H4 (cell line): ENCODE measurements at regions not wholly inside any gene's neighbourhood (a gene's known extent, or its start where the extent isn't known, plus 50 kb on each side); places are given as distances from the start of the nearest gene placed in this dataset.

Source experiments
- DNase-seq: peaks from one replicate; pipeline ENCODE4 v3.0.0-alpha.2; 2015; ENCODE audit warnings: low spot score

- DNase-seq = no peak
Observed at GRCh38 chr6:126607289-126607688, 267.4 kb downstream of the CENPW start.

DNA sequence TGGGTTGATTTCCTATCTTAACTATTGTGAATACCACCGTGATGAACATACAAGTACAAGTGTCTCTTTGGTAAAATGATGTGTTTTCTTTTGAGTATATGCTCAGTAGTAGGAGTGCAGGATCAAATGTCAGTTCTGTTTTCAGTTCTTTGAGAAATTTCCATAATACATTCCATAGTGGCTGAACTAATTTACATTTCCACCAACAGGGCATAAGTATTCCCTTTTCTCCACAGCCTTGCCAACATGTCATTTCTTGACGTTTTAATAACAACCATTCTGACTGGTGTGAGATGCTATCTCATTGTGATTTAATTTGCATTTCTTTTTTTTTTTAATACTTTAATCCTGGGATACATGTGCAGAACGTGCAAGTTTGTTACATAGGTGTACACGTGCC, 268.8 kb downstream of the CENPW start:
- DNase-seq = no peak

DNA sequence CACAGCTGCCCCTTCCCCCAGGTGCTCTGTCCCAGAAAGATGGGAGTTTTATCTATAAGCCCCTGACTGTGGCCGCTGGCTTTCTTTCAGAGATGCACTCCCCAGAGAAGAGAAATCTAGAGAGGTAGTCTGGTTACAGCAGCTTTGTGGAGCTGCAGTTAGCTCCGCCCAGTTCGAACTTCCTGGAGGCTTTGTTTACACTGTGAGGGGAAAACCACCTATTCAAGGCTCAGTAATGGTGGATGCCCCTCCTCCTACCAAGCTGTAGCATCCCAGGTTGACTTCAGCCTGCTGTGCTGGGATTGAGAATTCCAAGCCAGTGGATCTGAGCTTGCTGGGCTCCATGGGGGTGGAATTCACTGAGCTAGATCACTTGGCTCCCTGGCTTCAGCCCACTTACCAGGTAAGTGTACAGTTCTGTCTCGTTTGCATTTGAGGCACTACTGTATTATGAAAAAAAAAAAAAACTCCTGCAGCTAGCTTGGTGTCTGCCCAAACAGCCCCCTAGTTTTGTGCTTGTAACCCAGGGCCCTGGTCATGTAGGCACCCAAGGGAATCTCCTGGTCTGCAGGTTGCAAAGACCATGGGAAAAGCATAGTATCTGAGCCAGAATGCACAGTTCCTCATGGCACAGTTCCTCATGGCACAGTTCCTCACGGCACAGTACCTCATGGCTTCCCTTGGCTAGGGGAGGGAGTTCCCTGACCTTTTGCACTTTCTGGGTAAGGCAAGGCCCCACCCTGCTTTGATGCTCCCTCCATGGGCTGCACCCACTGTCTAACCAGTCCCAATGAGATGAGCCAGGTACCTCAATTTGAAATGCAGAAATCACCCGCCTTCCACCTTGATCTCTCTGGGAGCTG, 275.0 kb downstream of the CENPW start:
- DNase-seq = no peak

- no peak for DNase-seq
Observed at GRCh38 chr6:126616866-126617265, 277.0 kb downstream of the CENPW start.

DNA sequence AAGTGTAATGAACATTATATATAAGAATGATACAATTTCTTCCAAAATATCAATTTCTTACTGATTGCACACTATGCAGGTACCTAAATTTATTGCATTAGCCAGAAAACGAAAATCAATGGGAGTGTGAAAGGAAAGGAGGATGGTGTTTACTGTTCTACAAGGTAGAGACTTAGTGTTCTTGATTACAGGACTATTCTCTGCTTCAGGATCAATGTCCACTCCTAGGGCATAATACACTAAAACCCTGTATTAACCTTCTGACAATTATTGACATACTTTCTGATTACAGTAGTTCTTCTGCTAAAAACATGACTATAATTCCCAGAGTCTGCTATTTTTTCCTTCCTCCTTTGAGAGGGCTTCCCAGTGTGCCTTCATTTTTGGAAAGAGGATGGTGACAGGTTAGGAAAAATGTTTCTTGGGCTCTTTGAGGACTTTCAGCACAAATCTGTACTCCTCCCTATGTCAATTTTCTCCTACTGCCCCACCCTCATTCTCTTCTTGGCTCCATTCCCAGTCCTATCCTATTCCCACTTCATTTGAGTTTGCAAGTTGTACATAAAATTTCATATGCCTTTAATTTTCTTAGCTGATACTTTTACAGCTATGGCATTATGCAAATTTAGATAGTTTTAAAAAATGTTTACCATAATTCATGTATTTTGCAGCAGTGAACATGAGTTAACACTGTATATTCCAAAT, 278.9 kb downstream of the CENPW start:
- no peak for DNase-seq

DNA sequence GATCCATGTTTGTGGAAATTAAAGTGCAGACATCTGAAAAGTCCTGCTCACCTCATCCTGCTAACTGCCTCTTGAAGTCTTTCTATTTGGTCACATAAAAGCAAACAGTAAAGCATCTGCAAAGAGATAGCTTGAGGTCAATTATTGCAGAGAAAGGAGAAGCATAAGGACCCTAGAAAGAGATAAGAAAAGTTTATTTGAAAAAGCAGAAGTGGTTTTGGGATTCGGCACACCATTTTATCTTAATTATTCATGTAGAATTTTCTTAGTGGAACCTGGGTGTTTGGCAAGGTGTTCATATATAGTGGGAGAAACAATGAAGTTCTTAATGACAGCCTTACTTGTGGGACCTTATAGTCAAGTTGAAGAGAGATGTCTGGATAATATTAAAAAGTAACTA, 280.8 kb downstream of the CENPW start:
- DNase-seq = no peak

- DNase-seq = no peak
Observed at GRCh38 chr6:126625019-126625418, 285.1 kb downstream of the CENPW start.

GRCh38 chr6:126628125-126628524, 288.2 kb downstream of the CENPW start:
- DNase-seq = no peak

DNA sequence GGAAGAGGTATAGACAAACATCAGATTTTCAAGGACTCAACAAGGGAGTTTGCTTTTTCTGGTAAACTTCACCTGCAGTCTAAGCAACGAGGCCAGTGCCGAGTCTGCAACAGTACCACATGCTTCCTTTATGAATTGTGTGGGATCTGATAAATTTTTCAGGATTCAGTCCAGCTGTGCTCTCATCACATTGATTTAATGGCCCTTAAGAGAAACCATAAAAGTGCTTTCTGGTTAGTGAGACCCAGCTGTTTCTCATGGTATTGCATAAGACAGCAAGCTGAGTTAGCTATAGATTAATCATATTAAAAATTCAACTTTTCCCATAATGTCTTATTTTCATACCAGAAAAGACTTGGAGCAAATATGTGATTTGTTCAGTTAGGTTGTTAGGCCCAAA, 291.4 kb downstream of the CENPW start:
- no peak for DNase-seq

DNA sequence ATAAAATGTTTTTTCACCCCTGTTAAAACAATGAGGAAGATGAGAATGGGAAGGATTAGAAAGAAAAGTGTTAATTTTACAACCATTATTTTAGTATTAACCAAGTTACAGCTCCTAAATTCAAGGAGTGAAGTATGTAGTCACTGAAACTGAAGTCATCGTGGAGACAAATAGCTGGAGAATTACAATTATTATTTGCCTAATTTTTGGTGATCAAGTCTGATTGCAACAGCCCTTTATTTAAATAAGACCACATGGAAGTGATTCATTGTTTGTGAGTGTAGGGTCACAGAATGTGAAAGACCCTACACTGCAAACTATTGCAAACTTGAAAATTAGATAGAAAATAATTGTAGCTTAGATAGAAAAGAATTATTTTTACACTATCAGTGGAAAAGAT, 292.4 kb downstream of the CENPW start:
- DNase-seq = no peak

GRCh38 chr6:126633373-126633772, 293.5 kb downstream of the CENPW start:
- DNase-seq = no peak

GRCh38 chr6:126640356-126640755, 300.4 kb downstream of the CENPW start:
- DNase-seq = no peak

GRCh38 chr6:126640921-126641320, 301.0 kb downstream of the CENPW start:
- DNase-seq = no peak

- DNase-seq = no peak
Observed at GRCh38 chr6:126641641-126642040, 301.7 kb downstream of the CENPW start.

- DNase-seq = no peak
Observed at GRCh38 chr6:126643352-126643751, 303.4 kb downstream of the CENPW start.

- peak; percentile 6 for DNase-seq
Observed at GRCh38 chr6:126650931-126651330, 311.0 kb downstream of the CENPW start.

- DNase-seq = peak; percentile 15
Observed at GRCh38 chr6:126657561-126658175, 317.8 kb downstream of the CENPW start.

GRCh38 chr6:126660376-126660775, 320.5 kb downstream of the CENPW start:
- DNase-seq = no peak

- DNase-seq = no peak
Observed at GRCh38 chr6:126661646-126662045, 321.7 kb downstream of the CENPW start.

- DNase-seq = no peak
Observed at GRCh38 chr6:126662966-126663365, 323.1 kb downstream of the CENPW start.

DNA sequence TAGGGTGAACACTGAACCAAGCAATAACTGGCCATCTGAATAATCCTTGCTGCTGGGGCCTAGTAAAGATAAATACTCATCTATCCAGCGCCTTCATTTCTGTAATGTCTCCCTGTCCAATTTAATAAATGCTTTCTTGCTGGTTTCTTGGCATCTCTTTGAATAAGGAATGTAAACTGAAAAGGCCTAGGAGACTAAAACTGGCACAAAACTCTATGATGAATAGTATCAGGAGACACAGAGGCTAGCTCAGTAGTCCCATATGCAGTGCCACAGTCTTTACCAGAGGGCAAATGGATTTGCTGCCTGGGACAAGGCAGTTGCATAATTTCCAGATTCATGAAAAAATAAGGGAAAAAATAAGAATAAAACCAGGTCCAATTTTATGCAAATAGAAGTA, 324.4 kb downstream of the CENPW start:
- no peak for DNase-seq

GRCh38 chr6:126665551-126665950, 325.6 kb downstream of the CENPW start:
- DNase-seq = no peak

GRCh38 chr6:126667071-126667470, 327.2 kb downstream of the CENPW start:
- DNase-seq = no peak
